NCI-H2029 (cell line): ENCODE measurements at regions not wholly inside any gene's neighbourhood (a gene's known extent, or its start where the extent isn't known, plus 50 kb on each side); places are given as distances from the start of the nearest gene placed in this dataset.
"Not testable (repeated sequence)": the region's sequence is repeated elsewhere in the genome, so short reads cannot be mapped to it uniquely, and the experiment has no call there.

Source experiments
- DNase-seq: peaks from one replicate; lab custom pipeline; 2025; lab: John Stamatoyannopoulos, UW

DNA sequence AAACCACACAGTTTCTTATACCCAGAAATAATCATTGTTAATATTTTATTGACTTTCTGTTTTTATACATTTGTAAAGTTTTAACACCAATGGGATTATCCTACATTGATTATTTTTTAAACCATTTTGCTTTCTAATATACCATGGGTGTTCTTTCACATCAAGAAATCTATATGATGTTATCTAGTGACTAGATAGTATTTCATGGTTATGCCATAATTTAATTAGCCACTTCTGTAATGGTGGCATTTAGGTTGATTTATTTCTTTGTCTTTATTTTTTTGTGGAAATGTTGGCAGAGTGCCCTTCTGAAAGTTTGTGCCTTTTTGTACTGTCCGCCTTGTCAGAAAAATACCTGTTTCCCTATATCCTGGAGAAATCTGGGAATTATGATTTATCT, 193.3 kb downstream of the CEP135 start:
- DNase-seq: no peak

DNA sequence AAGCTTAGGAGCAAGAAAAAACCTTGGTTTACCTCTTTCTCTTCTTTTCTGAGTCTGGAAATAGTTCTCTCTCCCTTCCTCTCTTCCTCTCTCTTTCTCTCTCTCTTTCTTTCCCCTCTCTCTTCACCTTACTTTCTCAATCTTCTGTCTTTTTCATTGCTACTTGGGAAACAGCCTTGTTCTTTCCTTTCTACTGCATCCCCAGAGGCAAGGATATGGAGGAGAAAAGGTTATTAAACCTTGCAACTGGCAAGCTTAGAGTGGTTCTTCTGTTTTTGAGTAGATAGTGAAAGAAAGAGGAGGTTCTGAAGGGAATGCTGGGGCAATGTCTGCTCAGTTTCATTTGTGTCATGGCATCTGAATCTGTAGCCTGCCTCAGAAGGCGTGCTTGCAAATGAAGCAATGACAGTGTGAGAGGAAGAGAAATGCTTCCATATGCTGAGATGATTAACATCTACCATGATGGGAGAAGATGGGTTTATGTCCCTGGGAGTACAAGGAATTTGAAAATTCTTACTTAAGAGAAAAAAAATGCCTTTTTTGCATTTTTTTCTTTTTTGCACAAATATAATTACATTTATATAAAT, 190.6 kb downstream of the CEP135 start:
- DNase-seq: no peak

- DNase-seq: not testable (repeated sequence)
Observed at GRCh38 chr4:56134834-56135233, 186.1 kb downstream of the CEP135 start.

DNA sequence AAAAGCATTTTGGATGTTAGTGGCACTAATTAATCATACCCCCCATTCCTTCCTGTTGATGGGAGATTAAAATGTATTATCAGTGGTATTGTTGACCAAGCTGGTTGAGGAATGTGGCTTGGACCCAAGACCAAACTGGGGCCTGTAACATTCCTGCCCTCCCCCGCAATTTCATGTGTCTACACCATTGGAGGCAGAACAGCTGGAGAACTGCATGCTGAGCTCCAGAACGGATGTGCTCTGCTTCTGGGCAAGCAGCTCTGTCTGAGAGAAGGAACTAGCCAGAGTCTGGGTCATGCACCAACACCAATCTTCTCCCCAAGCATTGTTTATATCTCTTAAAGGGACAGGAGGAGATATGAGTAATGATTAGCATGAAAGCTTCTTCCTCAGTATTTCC, 185.5 kb downstream of the CEP135 start:
- DNase-seq: no peak

DNA sequence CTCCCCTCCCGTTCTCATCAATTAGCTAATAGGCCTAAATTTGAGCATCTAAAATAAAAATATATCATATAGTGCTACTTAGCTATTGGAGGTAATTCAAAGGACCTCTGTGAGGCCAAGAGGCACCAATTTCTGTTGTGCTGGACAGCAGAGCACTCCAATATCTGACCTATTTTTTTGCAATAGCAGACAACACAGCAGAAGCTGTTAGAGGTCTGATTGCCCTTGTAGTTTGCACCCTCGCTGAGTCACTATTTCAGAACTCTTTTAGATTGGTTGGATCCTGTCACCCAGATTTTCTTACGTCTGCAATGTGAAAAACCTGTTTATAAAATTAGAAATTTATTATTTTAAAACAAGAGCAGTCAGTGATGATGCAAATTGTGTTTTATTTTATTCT, 184.1 kb downstream of the CEP135 start:
- DNase-seq: no peak

DNA sequence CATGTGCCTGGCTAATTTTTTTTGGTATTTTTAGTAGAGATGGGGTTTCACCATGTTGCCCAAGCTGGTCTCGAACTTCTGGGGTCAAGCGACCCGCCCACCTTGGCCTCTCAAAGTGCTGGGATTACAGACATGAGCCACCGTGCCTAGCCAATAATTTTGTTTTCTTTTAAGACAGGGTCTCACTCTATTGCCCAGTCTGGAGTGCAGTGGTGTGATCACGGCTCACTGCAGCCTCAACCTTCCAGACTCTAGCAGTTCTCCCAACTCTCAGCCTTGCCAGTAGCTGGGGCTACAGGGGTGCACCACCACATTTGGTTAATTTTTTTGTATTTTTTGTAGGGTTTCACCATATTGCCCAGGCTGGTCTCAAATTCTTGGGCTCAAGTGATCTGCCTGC, 183.4 kb downstream of the CEP135 start:
- not testable (repeated sequence) for DNase-seq

DNA sequence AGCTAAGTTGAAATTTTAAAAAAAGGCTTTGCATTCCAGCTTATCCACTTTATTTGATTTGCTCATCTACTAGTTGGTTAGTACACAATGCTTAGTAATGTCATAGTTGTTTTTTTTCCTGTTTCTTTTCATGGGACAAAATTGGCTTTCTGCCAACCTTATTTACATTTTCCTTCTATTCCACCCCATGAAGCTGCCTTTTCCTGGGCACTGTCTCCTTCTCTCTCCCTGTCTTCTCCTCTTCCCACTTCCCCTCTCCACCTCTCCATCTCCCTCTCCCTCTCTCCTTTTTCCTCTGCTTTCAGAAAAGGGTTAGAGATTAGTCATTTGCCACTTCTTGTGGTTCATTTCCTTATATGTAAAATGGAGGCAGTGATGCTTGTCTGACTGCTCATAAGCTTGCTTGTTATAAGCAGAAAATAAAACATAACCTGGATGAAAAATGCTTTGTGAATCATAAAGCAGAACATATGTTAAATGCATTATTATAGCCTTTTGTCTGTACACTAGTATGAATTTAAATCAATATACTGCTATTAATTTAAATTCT, 181.9 kb downstream of the CEP135 start:
- peak; percentile 52 for DNase-seq

DNA sequence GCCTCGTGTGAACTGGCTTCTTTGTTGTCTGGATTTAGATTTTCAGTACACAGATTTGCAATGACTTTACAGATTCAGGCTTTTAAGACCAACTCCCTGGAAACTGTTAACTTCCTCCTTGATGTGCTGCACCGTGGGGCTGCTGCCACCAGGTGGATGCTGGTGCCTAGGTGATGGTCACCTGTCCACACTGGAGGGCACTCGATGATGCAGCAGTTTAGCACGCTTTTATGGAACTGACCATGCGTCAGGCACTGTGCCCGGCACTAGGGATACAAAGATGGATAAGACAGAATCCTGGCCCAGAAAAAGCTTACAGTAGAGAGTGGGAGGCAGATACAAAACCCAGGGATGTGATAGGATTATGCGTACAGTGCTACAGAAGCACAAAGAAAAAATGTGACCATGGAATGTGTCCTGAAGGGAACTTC, 180.7 kb downstream of the CEP135 start:
- peak; percentile 33 for DNase-seq

GRCh38 chr4:56128213-56128612, 179.5 kb downstream of the CEP135 start:
- no peak for DNase-seq

DNA sequence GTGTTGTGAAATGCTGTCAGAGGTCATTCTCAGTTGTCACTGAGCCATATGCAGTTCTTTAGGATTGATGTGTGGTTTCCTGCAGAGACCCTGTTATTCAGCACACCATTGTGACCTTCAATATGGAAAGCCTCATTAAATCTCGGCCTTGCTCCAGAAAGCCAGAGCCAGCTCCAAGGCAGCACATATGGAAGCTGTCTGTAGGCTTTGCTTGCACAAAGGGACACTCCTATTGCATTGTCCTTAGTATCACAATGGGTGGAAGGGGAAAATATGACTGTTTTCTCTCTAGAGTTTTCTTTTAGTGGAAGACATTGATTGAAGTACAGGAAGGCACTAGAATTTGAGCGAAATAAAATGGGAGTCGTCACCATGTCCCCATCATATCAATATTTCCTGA, 179.0 kb downstream of the CEP135 start:
- DNase-seq: no peak

- DNase-seq: no peak
Observed at GRCh38 chr4:56123547-56123946, 174.8 kb downstream of the CEP135 start.

DNA sequence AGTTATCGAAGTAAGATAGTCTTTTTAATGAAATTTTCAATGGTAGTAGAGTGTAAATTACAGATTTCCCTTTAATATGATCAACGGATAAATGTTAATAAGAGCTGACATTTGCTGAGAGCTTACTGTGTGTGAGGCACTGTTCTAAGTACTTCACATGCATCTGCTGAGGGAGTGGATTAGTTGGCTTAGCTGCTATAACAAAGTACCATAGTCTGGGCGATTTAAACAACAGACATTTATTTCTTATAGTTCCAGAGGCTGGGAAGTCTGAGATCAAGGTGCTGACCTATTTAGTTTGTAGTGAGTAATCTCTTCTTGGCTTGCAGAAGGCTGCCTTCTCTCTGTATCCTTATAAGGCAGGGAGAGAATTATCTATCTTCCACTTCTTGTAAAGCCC, 174.3 kb downstream of the CEP135 start:
- no peak for DNase-seq

DNA sequence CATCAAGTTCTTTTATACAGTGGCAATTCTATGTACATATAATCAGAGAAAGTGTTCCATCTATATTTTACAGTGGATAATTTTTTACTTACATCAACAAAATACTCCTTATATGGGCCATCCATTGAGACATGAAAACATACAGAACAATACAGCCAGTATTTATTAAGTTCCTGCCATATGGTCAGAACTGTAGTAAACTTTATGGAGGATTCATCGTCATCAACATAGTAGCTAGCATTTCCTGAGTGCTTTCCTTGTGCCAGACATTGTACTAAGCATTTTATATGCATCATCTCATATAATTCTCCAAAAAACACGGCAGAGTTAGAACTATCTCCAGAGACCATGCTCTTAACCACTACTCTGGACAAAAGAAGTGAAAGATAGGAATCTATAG, 170.1 kb downstream of the CEP135 start:
- no peak for DNase-seq

GRCh38 chr4:56118055-56118454, 169.3 kb downstream of the CEP135 start:
- no peak for DNase-seq

DNA sequence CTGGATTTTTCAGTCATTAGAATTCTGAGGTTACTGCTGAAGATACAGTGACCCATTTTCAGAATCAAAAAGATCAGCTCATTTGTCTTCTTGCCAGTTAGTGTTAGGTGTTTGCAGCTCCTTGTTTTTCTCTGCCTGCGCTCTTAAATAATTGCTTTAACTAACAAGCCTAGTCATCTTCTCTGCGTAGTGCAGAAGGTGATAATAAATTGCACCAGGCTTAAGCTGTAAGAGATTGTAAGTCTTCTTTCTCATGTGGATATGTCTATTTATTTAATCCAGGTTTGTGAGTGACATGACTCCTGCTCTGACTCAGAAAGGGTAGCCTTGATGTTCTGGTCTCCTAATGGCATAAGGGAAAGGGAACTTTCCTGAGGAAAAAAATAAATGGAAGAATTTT, 167.2 kb downstream of the CEP135 start:
- no peak for DNase-seq

- no peak for DNase-seq
Observed at GRCh38 chr4:56112377-56112776, 163.6 kb downstream of the CEP135 start.

DNA sequence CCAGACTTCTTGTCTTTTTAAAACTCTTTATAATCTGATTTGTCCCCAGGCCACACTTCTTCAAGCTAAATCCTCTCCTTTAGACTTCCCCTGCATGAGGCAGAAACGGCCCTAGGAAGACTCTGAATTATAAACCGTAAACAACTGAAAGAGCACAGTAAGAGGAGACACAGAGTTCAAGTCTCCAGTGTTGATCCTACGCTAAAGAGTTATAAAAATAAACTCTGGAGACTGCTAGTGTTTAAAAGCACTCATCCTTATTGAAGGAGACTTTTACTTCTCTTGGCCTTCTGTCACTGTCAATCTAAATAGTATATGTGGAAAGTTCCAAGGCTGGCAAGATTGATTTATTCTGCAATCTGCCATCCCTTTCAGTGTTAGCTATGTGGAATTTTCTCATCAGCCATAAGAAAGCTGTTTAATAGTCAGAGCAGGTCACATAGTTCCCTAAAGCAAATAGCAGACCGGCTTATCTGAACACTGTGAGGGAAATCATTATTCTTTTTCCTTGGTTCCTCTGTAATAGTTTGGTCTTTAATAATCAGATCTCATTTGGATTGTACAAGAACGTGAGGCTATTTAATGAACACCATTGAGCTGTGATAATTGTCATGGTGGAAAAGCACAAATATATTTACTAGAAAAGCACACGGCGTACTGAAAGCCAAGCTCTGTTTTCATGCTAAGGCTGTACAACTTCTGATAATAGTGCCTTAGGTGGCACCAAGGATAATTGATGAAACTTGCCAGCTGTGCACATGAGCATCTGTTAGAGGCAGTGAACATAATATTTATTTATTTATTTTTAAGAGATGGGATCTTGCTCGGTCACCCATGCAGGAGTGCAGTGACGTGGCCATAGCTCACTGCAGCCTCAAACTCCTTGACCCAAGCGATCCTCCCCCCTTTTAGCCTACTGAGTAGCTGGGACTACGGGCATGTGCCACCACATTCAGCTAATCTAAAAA, 157.7 kb downstream of the CEP135 start:
- DNase-seq: no peak

- no peak for DNase-seq
Observed at GRCh38 chr4:56104188-56104587, 155.4 kb downstream of the CEP135 start.

DNA sequence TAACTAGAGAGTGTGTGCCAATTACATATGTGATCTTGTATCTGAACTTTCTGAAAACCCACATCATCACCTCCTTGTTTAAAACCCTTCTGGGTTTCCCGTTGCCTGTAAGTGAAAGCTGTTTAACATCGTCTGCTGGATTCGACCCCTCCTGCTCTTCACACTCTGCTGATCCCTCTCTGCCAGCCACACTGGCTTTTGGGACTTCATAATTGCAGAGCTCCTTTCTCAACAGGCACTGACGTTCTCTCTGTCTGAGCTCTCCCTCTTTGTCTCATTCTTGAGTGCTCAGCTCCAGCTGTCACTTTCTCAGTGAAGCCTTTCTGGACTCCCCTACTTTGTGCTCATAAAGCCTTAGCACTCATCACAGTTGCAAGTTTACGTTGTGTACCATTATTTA, 153.9 kb downstream of the CEP135 start:
- no peak for DNase-seq

- DNase-seq: no peak
Observed at GRCh38 chr4:56099378-56099786, 150.6 kb downstream of the CEP135 start.

DNA sequence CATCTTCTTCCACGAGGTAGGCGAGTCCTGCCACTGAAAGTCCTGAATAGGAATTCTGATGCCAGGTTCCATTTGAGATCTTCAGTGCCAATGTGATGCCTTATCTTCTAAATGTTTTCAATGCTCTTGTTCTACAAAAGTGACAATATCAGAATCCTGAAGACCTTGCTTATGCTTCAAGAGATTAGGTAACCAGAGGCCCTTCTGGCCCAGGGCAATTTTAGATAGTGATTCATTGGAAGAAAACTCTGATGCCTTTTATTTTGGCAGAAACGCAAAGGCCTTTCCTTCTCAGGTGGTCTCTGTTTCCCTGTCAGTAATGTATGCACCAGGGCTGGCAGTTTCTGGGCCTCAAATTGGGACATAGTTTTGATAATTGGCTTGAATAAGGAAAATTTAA, 144.8 kb downstream of the CEP135 start:
- no peak for DNase-seq

- no peak for DNase-seq
Observed at GRCh38 chr4:56092540-56092939, 143.8 kb downstream of the CEP135 start.

DNA sequence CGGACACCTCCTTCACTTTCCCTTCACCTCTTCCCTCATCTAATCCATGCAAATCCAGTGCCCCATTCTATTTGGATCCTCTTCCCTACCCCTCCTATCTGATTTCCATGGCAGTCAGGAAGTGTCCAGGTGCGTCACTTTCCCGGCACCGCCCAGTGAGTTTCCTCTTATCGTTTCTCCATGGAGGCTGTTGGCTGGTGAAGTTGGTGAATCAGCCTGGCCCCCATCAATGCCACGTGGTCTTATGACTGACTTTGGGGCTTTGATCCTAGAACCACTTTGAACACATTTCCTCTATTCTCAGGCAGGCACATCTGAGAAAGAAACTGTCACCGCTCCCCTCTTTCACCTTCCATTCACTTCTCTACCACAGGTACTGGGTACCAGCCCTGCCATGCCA, 137.8 kb downstream of the CEP135 start:
- no peak for DNase-seq
